ENCODE measurements at regions not wholly inside any gene's neighbourhood (a gene's known extent, or its start where the extent isn't known, plus 50 kb on each side); places are given as distances from the start of the nearest gene placed in this dataset.

DNA sequence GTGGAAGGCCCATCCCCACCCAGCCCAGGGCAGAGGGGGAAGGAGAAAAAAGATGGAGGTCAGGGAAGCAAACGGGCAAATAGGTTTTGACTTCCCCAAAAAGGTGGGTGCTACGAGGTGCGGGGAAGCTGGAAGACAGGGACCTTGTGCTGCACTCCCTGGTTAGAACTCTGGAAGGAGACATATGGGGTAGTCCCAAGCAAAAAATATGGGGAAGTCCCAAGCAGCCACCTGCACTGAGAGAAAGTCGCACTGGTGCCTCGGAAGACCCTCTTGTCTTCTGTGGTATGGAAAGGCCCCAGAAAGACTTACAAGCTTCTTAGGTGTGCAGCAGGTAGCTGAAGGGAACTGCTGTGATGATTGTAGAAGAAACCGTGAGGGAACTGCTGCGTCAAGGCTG is 93.8 kb upstream of the CEP85L start:
- DNase-seq (no peak), ATAC-seq (no peak)
- Mint-ChIP-seq H3K9me3 (no peaks in the 10 kb centered on the region), H3K27me3 (no peaks in the 10 kb centered on the region), H3K4me1 (ENCODE audit: low read depth) (peaks cover 44% of the 10 kb centered on the region), H3K27ac (no peak overlapping the region), H3K36me3 (ENCODE audit: low read depth) (no peaks in the 10 kb centered on the region), H3K4me3 (no peak overlapping the region)
- intact Hi-C loops (cut with micrococcal nuclease), result no loop called here
- no peak for TF ChIP-seq CTCF (IDR thresholded peaks at IDR 0.05)
- POLR2A ChIA-PET, result interaction anchor here (1.1 to 2.9 kb wide), 3 partner anchors 8 to 32 kb away, joined by 3 to 10 read pairs (median 4); no protein-coding TSS in a partner anchor
- CTCF ChIA-PET, result interaction anchor here (1.0 kb wide), 1 partner anchor 11 kb away, joined by 3 read pairs; no protein-coding TSS in a partner anchor

GRCh38 chr6:118744261-118744941 is 93.0 kb upstream of the CEP85L start:
- Mint-ChIP-seq H3K27ac (no peak overlapping the region), H3K4me3 (no peak overlapping the region), H3K4me1 (ENCODE audit: low read depth) (peaks cover 44% of the 10 kb centered on the region), H3K27me3 (no peaks in the 10 kb centered on the region), H3K36me3 (ENCODE audit: low read depth) (no peaks in the 10 kb centered on the region), H3K9me3 (no peaks in the 10 kb centered on the region)
- CTCF ChIA-PET, result interaction anchor here (1.0 kb wide), 1 partner anchor 10 kb away, joined by 3 read pairs; no protein-coding TSS in a partner anchor
- intact Hi-C loops (cut with micrococcal nuclease), result no loop called here
- POLR2A ChIA-PET, result interaction anchor here (1.1 kb wide), 1 partner anchor 12 kb away, joined by 3 read pairs; no protein-coding TSS in a partner anchor
- TF ChIP-seq CTCF (IDR thresholded peaks at IDR 0.05), result no peak
- DNase-seq (no peak), ATAC-seq (no peak)

GRCh38 chr6:118743746-118744145 is 92.4 kb upstream of the CEP85L start:
- ATAC-seq (no peak), DNase-seq (no peak)
- ChIA-PET CTCF (no interaction called here), POLR2A (interaction anchor here (1.1 kb wide), 1 partner anchor 12 kb away, joined by 3 read pairs; no protein-coding TSS in a partner anchor)
- Mint-ChIP-seq H3K27me3 (no peaks in the 10 kb centered on the region), H3K9me3 (no peaks in the 10 kb centered on the region), H3K4me3 (no peak overlapping the region), H3K4me1 (ENCODE audit: low read depth) (peaks cover 45% of the 10 kb centered on the region), H3K27ac (no peak overlapping the region), H3K36me3 (ENCODE audit: low read depth) (no peaks in the 10 kb centered on the region)
- TF ChIP-seq CTCF (IDR thresholded peaks at IDR 0.05), result no peak
- intact Hi-C loops (cut with micrococcal nuclease), result no loop called here

- POLR2A ChIA-PET, result interaction anchor here (1.1 kb wide), 1 partner anchor 31 kb away, joined by 4 read pairs; no protein-coding TSS in a partner anchor
- Mint-ChIP-seq H3K4me1 (ENCODE audit: low read depth) (peaks cover 39% of the 10 kb centered on the region), H3K27ac (no peak overlapping the region), H3K4me3 (no peak overlapping the region), H3K36me3 (ENCODE audit: low read depth) (no peaks in the 10 kb centered on the region), H3K27me3 (no peaks in the 10 kb centered on the region), H3K9me3 (peaks cover 3% of the 10 kb centered on the region)
- DNase-seq, result no peak
- CTCF ChIA-PET, result no interaction called here
- ATAC-seq, result no peak
- intact Hi-C loops (cut with micrococcal nuclease), result no loop called here
- TF ChIP-seq CTCF (IDR thresholded peaks at IDR 0.05), result no peak
Observed at GRCh38 chr6:118740372-118740771, 89.0 kb upstream of the CEP85L start.

DNA sequence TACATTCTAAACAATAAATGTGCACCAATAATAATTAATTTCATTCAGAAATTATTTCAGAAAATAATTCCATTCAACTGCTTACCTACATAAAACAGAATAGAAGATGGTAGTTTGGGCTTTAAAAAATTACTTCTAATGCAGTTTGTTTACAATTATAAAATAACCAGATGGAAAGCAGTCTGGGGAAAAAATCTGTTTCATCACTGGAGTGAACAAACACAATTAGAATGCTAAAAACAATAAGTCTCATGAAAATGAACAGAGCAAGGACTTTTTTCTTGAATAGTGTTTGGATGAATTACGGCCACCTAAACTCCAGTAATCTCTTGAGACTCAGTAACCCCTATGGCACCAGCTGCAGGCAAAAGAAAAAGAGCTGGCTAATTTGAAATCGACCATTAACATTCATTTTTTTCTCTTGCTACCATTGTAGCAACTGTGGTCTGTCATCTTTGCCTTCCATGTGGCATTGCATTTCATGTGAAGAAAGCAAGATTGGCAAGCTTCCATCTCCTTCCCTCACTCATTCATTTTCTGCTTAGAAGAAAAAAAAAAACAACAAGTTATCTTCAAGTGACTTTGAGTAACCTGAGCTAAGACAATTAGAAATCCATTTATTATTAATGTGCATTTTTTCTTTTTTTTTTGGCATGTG is 88.4 kb upstream of the CEP85L start:
- intact Hi-C loops (cut with micrococcal nuclease), result no loop called here
- Mint-ChIP-seq H3K27ac (no peak overlapping the region), H3K27me3 (no peaks in the 10 kb centered on the region), H3K36me3 (ENCODE audit: low read depth) (no peaks in the 10 kb centered on the region), H3K4me1 (ENCODE audit: low read depth) (peaks cover 39% of the 10 kb centered on the region), H3K9me3 (peaks cover 3% of the 10 kb centered on the region), H3K4me3 (no peak overlapping the region)
- TF ChIP-seq CTCF (IDR thresholded peaks at IDR 0.05), result no peak
- no peak for ATAC-seq
- ChIA-PET POLR2A (interaction anchor here (1.1 kb wide), 1 partner anchor 30 kb away, joined by 4 read pairs; no protein-coding TSS in a partner anchor), CTCF (no interaction called here)
- no peak for DNase-seq

All from activated CD8-positive, alpha-beta T cell treated with anti-CD3 and anti-CD28 coated beads for 36 hours (primary cell).